ENCODE measurements at regions not wholly inside any gene's neighbourhood (a gene's known extent, or its start where the extent isn't known, plus 50 kb on each side); places are given as distances from the start of the nearest gene placed in this dataset.

GRCh38 chr13:89862691-89863036 lies 1484.8 kb upstream of the MIR17HG start:
- TF ChIP-seq CTCF (conservative IDR thresholded peaks at IDR 0.05; ENCODE audit: low read depth, low read length): no peak
- TF ChIP-seq EZH2 (IDR thresholded peaks at IDR 0.05; ENCODE audit: borderline replicate concordance, low read depth, low read length, poor library complexity, severe bottlenecking): no peak

Data from A673 (cell line).